Adrenal gland (tissue), 5 donors: ENCODE measurements at regions not wholly inside any gene's neighbourhood (a gene's known extent, or its start where the extent isn't known, plus 50 kb on each side); places are given as distances from the start of the nearest gene placed in this dataset.

Source experiments
- POLR2A ChIP-seq, 2 donors: fragments of 450-650 bp; IDR thresholded peaks; one replicate each; pipeline ENCODE4 v1.6.1; 2017; ENCODE audit warnings: antibody characterized with exemption in 2 of 2, mild to moderate bottlenecking in 2 of 2, moderate library complexity in 1 of 2
- TF ChIP-seq, protein P1 (sequence below), 6 experiments: fragments of 450-650 bp in 4 of 6; fragments of 200-600 bp in 2 of 6; sonication (generic) in 1 of 6; IDR thresholded peaks; 1 replicate in 5 of 6; 2 replicates in 1 of 6; pipeline versions ENCODE4 v1.5.1 to v1.8.0; 2016 to 2021; ENCODE audit warnings: antibody characterized with exemption in 6 of 6, mild to moderate bottlenecking in 2 of 6, moderate library complexity in 1 of 6
- donor health status: DM: no; HTN: no; CAD: no.

DNA sequence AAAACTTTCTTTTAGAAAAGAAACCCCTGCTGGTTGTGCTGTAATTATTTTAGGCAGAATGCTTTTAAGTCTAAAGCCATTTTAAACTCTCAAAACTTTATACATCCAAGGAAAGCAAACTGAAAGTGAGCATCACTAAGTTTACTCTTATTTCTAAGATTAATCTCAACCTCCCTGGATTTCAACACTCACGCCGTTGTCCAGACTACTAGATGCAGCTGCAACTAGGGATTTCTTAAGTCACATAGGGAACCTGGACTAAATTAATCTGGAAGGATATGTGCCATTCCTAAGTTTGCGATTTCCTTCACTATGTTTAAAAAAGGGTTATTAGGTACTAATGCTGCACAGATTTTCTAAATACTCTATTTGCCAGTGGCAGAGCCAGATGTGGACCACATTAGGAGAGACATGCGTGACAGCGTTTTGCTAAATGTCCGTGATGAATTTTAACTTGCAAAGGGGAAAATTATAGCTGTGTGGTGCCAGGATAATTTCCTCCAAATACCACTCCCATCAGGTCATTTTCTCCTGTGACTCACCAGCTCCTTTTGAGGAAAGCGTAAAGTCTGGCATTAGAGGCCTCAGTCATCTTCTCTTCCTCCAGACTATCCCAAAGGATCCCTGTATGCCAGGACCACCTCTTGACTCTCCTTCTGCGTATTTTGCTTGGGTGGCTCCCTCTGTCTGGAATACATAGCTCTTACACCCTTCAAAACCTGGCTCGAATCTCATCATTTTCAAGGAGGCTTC lies 143.7 kb downstream of the ATL2 start:
- no peak for TF ChIP-seq POLR2A (IDR thresholded peaks at IDR 0.05)
- TF ChIP-seq, protein P1, sequence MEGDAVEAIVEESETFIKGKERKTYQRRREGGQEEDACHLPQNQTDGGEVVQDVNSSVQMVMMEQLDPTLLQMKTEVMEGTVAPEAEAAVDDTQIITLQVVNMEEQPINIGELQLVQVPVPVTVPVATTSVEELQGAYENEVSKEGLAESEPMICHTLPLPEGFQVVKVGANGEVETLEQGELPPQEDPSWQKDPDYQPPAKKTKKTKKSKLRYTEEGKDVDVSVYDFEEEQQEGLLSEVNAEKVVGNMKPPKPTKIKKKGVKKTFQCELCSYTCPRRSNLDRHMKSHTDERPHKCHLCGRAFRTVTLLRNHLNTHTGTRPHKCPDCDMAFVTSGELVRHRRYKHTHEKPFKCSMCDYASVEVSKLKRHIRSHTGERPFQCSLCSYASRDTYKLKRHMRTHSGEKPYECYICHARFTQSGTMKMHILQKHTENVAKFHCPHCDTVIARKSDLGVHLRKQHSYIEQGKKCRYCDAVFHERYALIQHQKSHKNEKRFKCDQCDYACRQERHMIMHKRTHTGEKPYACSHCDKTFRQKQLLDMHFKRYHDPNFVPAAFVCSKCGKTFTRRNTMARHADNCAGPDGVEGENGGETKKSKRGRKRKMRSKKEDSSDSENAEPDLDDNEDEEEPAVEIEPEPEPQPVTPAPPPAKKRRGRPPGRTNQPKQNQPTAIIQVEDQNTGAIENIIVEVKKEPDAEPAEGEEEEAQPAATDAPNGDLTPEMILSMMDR (IDR thresholded peaks at IDR 0.05): no peak
